K562 (cell line): ENCODE measurements at regions not wholly inside any gene's neighbourhood (a gene's known extent, or its start where the extent isn't known, plus 50 kb on each side); places are given as distances from the start of the nearest gene placed in this dataset.

Experiments used
- ATAC-seq: fragments of 200-7000 bp; cut with Tn5 transposase; 3 replicates; pipeline ENCODE4 v1.9.1; 2020; ENCODE audit warnings: moderate library complexity
- BruUV-seq: library from RNA; stranded (reverse); fragments of 400-500 nt; replicated peaks from 2 replicates; lab custom pipeline; 2021; lab: Mats Ljungman, UMichigan
- CTCF ChIA-PET: fragments of 300-600 bp; formaldehyde crosslinking; extraction: SDS; loops from one replicate; lab custom pipeline; 2021; ENCODE audit warnings: low intra/inter-chr PET ratio; lab: Yijun Ruan, JAX
- POLR2A ChIA-PET: fragments of 300-600, 350-650 bp; sonication (Branson Sonifier 250); formaldehyde crosslinking; extraction: SDS; loops from one replicate; lab custom pipeline; 2021; ENCODE audit warnings: antibody characterized with exemption, inconsistent platforms; lab: Yijun Ruan, JAX
- DNase-seq, 4 experiments: peaks; one replicate each; pipeline versions ENCODE4 v3.0.0 to v3.0.0-alpha.2; 2011 to 2018; ENCODE audit warnings: low spot score in 3 of 4, mixed read lengths in 3 of 4; ENCODE audit errors: extremely low read depth in 1 of 4
- FAIRE-seq: peaks from 2 replicates; lab custom pipeline; 2011; peaks lifted over from hg19 to GRCh38; lab: Jason Lieb, UNC
- H2AFZ ChIP-seq: 2 replicates; pipeline ENCODE4 v1.6.0; 2011; ENCODE audit warnings: low read depth, low read length, control low read depth, inconsistent platforms
- H3K27ac ChIP-seq: fragments of 200-600 bp; 3 replicates; pipeline ENCODE4 v1.8.0; 2011; ENCODE audit warnings: low read depth, mild to moderate bottlenecking, control low read depth, inconsistent platforms, low read length, moderate library complexity, mixed read lengths; ENCODE audit errors: extremely low read depth
- H3K27me3 ChIP-seq, 2 experiments: fragments of 300-600 bp in 1 of 2; 2 replicates in 1 of 2; 3 replicates in 1 of 2; pipeline versions ENCODE4 v1.6.0 to v1.8.0; 2011; ENCODE audit warnings: inconsistent platforms in 2 of 2, low read length in 2 of 2, mild to moderate bottlenecking in 1 of 2, mixed read lengths in 1 of 2, moderate library complexity in 1 of 2; ENCODE audit not compliant: control insufficient read depth in 2 of 2, insufficient read depth in 2 of 2
- H3K36me3 ChIP-seq: fragments of 300-600 bp; 3 replicates; pipeline ENCODE4 v1.8.0; 2011; ENCODE audit warnings: mild to moderate bottlenecking, low read length, inconsistent platforms; ENCODE audit not compliant: control insufficient read depth, insufficient read depth
- H3K4me1 ChIP-seq, 2 experiments: fragments of 200-600 bp in 1 of 2; replicated peaks in 1 of 2; 2 replicates in 1 of 2; 3 replicates in 1 of 2; pipeline versions ENCODE4 v1.5.1 to v1.8.0; 2011; ENCODE audit warnings: inconsistent platforms in 2 of 2, low read length in 2 of 2, mild to moderate bottlenecking in 1 of 2, mixed read lengths in 1 of 2, moderate library complexity in 1 of 2; ENCODE audit not compliant: control insufficient read depth in 2 of 2, insufficient read depth in 2 of 2
- H3K4me2 ChIP-seq: 2 replicates; pipeline ENCODE4 v1.6.1; 2011; ENCODE audit warnings: low read length, control low read depth, inconsistent platforms, mixed read lengths; ENCODE audit not compliant: insufficient read depth
- H3K4me3 ChIP-seq: fragments of 200-600 bp; sonication (generic), shearing (Covaris generic); 2 replicates; pipeline ENCODE4 v1.5.1; 2016; ENCODE audit warnings: control low read depth, inconsistent platforms
- H3K79me2 ChIP-seq: fragments of 200-600 bp; 3 replicates; pipeline ENCODE4 v1.8.0; 2011; ENCODE audit warnings: low read length, inconsistent platforms; ENCODE audit not compliant: control insufficient read depth, insufficient read depth
- H3K9ac ChIP-seq, 2 experiments: 2 replicates each; pipeline versions ENCODE4 v1.6.0 to v1.6.1; 2011; ENCODE audit warnings: low read depth in 2 of 2, low read length in 2 of 2, control low read depth in 1 of 2, inconsistent platforms in 1 of 2, mild to moderate bottlenecking in 1 of 2, mixed read lengths in 1 of 2; ENCODE audit not compliant: insufficient read depth in 1 of 2
- H3K9me1 ChIP-seq: one replicate; pipeline ENCODE4 v1.6.0; 2011; ENCODE audit warnings: inconsistent platforms, mild to moderate bottlenecking, low read length, moderate library complexity; ENCODE audit not compliant: control insufficient read depth, insufficient read depth
- H3K9me3 ChIP-seq: replicated peaks from 2 replicates; pipeline ENCODE4 v1.5.1; 2011; ENCODE audit warnings: low read depth, low read length, inconsistent platforms; ENCODE audit not compliant: control insufficient read depth, insufficient read depth
- H4K20me1 ChIP-seq: replicated peaks from 2 replicates; pipeline ENCODE4 v1.6.1; 2011; ENCODE audit warnings: low read length, inconsistent platforms, mixed read lengths; ENCODE audit not compliant: control insufficient read depth, insufficient read depth
- BCOR ChIP-seq: fragments of 450-650 bp; IDR thresholded peaks from 2 replicates; pipeline ENCODE4 v1.6.1; 2016
- C11orf30 ChIP-seq: fragments of 450-650 bp; IDR thresholded peaks from 2 replicates; pipeline ENCODE4 v1.6.1; 2016; ENCODE audit warnings: low read depth, mild to moderate bottlenecking
- CXXC5 ChIP-seq: fragments of 250-450 bp; sonication (Bioruptor Pico); IDR thresholded peaks from 2 replicates; pipeline ENCODE4 v1.8.0; 2022; ENCODE audit warnings: inconsistent platforms, mild to moderate bottlenecking, moderate library complexity
- FOXK1 ChIP-seq: sonication (generic); formaldehyde crosslinking; IDR thresholded peaks from 2 replicates; pipeline ENCODE4 v1.8.0; 2022; ENCODE audit warnings: missing genetic modification reagents, mild to moderate bottlenecking, borderline replicate concordance
- HCFC1 ChIP-seq: IDR thresholded peaks from 2 replicates; pipeline ENCODE4 v1.6.1; 2012; ENCODE audit warnings: low read depth, low read length, improper control_type of control experiment
- MAFF ChIP-seq: IDR thresholded peaks from 2 replicates; pipeline ENCODE4 v1.6.1; 2012; ENCODE audit warnings: low read length, improper control_type of control experiment
- MAFG ChIP-seq: fragments of 450-650 bp; conservative IDR thresholded peaks from 2 replicates; pipeline ENCODE4 v1.6.1; 2016; ENCODE audit warnings: missing genetic modification characterization, missing compliant biosample characterization
- MAFK ChIP-seq: IDR thresholded peaks from 2 replicates; pipeline ENCODE4 v1.6.1; 2011; ENCODE audit warnings: low read length, improper control_type of control experiment
- RAD21 ChIP-seq, 2 experiments: fragments of 250-450 bp in 1 of 2; fragments of 450-650 bp in 1 of 2; sonication (Bioruptor Pico) in 1 of 2; formaldehyde crosslinking in 1 of 2; IDR thresholded peaks in 1 of 2; conservative IDR thresholded peaks in 1 of 2; 2 replicates each; pipeline versions ENCODE4 v1.4.0 to v1.8.0; 2020 to 2022; ENCODE audit warnings: mild to moderate bottlenecking in 2 of 2, moderate library complexity in 1 of 2
- SAFB2 ChIP-seq: fragments of 200-400 bp; formaldehyde crosslinking; IDR thresholded peaks from 2 replicates; pipeline ENCODE4 v1.6.1; 2018; ENCODE audit warnings: borderline replicate concordance, low read length, low read depth, moderate library complexity; ENCODE audit not compliant: severe bottlenecking
- SMAD1 ChIP-seq: fragments of 150-350 bp; IDR thresholded peaks from 2 replicates; pipeline ENCODE4 v1.6.1; 2014; ENCODE audit warnings: low read length, low read depth; ENCODE audit not compliant: partially characterized antibody
- SRSF1 ChIP-seq: fragments of 200-400 bp; formaldehyde crosslinking; IDR thresholded peaks from 2 replicates; pipeline ENCODE4 v1.6.1; 2017; ENCODE audit warnings: mild to moderate bottlenecking, low read depth, low read length, moderate library complexity
- USF1 ChIP-seq: sonication (generic); formaldehyde crosslinking; IDR thresholded peaks from 2 replicates; pipeline ENCODE4 v1.9.0; 2022; ENCODE audit warnings: mild to moderate bottlenecking, missing genetic modification reagents
- ZKSCAN1 ChIP-seq: fragments of 150-350 bp; IDR thresholded peaks from 2 replicates; pipeline ENCODE4 v1.6.1; 2016; ENCODE audit warnings: low read depth, low read length
- ZNF316 ChIP-seq: fragments of 450-650 bp; IDR thresholded peaks from 2 replicates; pipeline ENCODE4 v1.6.1; 2016
- ZNF354B ChIP-seq: fragments of 250-450 bp; sonication (Bioruptor Pico); IDR thresholded peaks from 2 replicates; pipeline ENCODE4 v1.4.0; 2020
- ZNF431 ChIP-seq: sonication (generic); formaldehyde crosslinking; IDR thresholded peaks from 2 replicates; pipeline ENCODE4 v1.8.0; 2022; ENCODE audit warnings: mild to moderate bottlenecking, missing genetic modification reagents
- ZNF589 ChIP-seq: fragments of 200-800 bp; sonication (Bioruptor generic); IDR thresholded peaks from 2 replicates; pipeline ENCODE4 v1.6.1; 2016; ENCODE audit warnings: low read depth, missing genetic modification characterization, missing compliant biosample characterization
- ZNF75A ChIP-seq: fragments of 450-650 bp; formaldehyde crosslinking; IDR thresholded peaks from 2 replicates; pipeline ENCODE4 v1.4.0; 2020; ENCODE audit warnings: mild to moderate bottlenecking
- ZNF785 ChIP-seq: fragments of 250-450 bp; sonication (Bioruptor Pico); IDR thresholded peaks from 2 replicates; pipeline ENCODE4 v1.4.0; 2020; ENCODE audit warnings: mild to moderate bottlenecking
- WGBS: fragments of 100-300 bp; shearing (Covaris generic); methylation state at CpG from one replicate; pipeline ENCODE4 v1.1.6; 2016; ENCODE audit warnings: low coverage, mixed read lengths; ENCODE audit not compliant: insufficient coverage; ENCODE audit errors: missing lambda C conversion rate; 5-methylcytosine and 5-hydroxymethylcytosine counted together
- in situ Hi-C: fragments of 300-500 bp; cut with MboI; formaldehyde crosslinking; loops from 4 replicates; pipeline ENCODE4 v1.15.0; 2018; ENCODE audit warnings: inconsistent platforms, mixed read lengths
- intact Hi-C: fragments of 100-400 bp; cut with micrococcal nuclease; formaldehyde crosslinking; loops from 2 replicates; pipeline ENCODE4 v1.14.2; 2022
- TF ChIP-seq, protein P1 (sequence below): fragments of 250-450 bp; sonication (Bioruptor Pico); IDR thresholded peaks from 2 replicates; pipeline ENCODE4 v1.8.0; 2021; ENCODE audit warnings: moderate library complexity, mild to moderate bottlenecking, inconsistent platforms

DNA sequence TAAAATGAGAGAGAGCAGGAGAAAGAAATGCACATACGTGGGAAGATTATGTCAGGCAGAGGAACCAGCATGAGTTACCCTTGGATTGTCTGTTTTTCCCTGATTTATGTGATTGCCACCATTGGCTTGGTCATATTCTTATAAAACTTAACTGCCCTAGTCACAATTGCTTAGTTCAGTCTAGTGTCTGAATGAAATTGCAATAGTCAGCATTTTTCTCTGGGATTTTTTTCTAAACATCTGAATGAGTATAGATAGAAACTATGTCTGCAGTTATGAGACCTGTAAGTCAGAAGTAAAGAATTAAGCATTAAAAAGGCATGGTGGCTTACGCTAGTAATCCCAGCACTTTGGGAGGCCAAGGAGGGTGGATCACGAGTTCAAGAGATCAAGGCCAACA, 889.8 kb downstream of the PLA2G4A start:
- Histone ChIP-seq H3K9ac (no peak overlapping the region), H3K4me1 (no peaks in the 10 kb centered on the region), H3K9me3 (peaks cover 2% of the 10 kb centered on the region; the same call in 1 of the 2 replicates), H3K27me3 (no peaks in the 10 kb centered on the region), H3K4me3 (no peak overlapping the region), H3K79me2 (no peaks in the 10 kb centered on the region), H3K27ac (no peak overlapping the region), H4K20me1 (no peaks in the 10 kb centered on the region), H3K4me2 (no peak overlapping the region), H2AFZ (no peak overlapping the region), H3K9me1 (no peaks in the 10 kb centered on the region), H3K36me3 (no peaks in the 10 kb centered on the region)
- in situ Hi-C loops, result no loop called here
- 0% methylated on average over 3 of the region's 3 CpGs for WGBS
- FAIRE-seq (no peak), DNase-seq (no peak), ATAC-seq (no peak)
- ChIA-PET CTCF (no interaction called here), POLR2A (no interaction called here)
- no TSS peak for BruUV-seq
- peak; percentile 78 for TF ChIP-seq MAFG
- peak; percentile 79 for TF ChIP-seq ZNF316
- TF ChIP-seq MAFK, result peak; percentile 94
- TF ChIP-seq C11orf30, result peak; percentile 58; the same call in 1 of the 2 replicates
- no peak for TF ChIP-seq HCFC1
- TF ChIP-seq MAFF, result peak; percentile 91
- no peak for TF ChIP-seq ZKSCAN1
- no peak for TF ChIP-seq ZNF354B (CRISPR knock-in tag)
- intact Hi-C loops, result no loop called here

DNA sequence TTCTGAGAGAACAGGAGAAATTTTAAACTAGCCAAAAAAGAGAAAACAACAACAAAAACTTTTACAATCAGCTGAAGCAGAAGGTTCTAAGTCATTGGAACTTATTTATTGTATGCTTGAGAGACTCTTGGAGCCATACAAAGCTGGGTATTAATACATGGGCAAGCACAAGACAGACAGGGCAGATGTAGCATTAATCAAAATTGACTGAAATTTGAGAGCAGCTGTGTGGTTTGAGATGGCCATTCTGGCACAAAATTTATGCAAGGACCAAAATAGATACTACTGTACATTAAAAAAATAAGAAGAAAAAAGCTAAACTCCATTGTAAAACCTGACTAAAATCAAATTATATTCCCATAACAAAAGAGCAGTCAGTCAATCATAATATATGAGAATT, 892.5 kb downstream of the PLA2G4A start:
- Histone ChIP-seq H2AFZ (no peak overlapping the region), H3K9ac (no peak overlapping the region), H3K4me1 (no peaks in the 10 kb centered on the region), H3K4me2 (no peak overlapping the region), H3K9me3 (peaks cover 2% of the 10 kb centered on the region; the same call in 1 of the 2 replicates), H3K27me3 (no peaks in the 10 kb centered on the region), H3K79me2 (no peaks in the 10 kb centered on the region), H4K20me1 (no peaks in the 10 kb centered on the region), H3K4me3 (no peak overlapping the region), H3K9me1 (no peaks in the 10 kb centered on the region), H3K27ac (no peak overlapping the region), H3K36me3 (no peaks in the 10 kb centered on the region)
- BruUV-seq, result no TSS peak
- FAIRE-seq (no peak), DNase-seq (no peak), ATAC-seq (no peak)
- ChIA-PET POLR2A (no interaction called here), CTCF (no interaction called here)
- intact Hi-C loops (no loop called here), in situ Hi-C loops (no loop called here)
- no peak for TF ChIP-seq ZNF785 (CRISPR knock-in tag)
- no peak for TF ChIP-seq RAD21 (CRISPR knock-in tag; conservative IDR thresholded peaks at IDR 0.05 in 1 of 2, IDR thresholded peaks at IDR 0.05 in 1 of 2)
- no peak for TF ChIP-seq ZNF589 (CRISPR knock-in tag)
- TF ChIP-seq SRSF1, result no peak
- no peak for TF ChIP-seq ZNF431 (CRISPR knock-in tag)
- TF ChIP-seq SMAD1, result no peak
- TF ChIP-seq BCOR, result no peak
- no peak for TF ChIP-seq USF1 (CRISPR knock-in tag)
- no peak for TF ChIP-seq ZNF75A (CRISPR knock-in tag)
- no peak for TF ChIP-seq CXXC5 (CRISPR knock-in tag)
- TF ChIP-seq, protein P1, sequence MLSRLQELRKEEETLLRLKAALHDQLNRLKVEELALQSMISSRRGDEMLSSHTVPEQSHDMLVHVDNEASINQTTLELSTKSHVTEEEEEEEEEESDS, result no peak
- no peak for TF ChIP-seq FOXK1 (CRISPR knock-in tag)
- TF ChIP-seq SAFB2, result no peak
